ENCODE measurements at regions not wholly inside any gene's neighbourhood (a gene's known extent, or its start where the extent isn't known, plus 50 kb on each side); places are given as distances from the start of the nearest gene placed in this dataset.
A peak's percentile ranks its signal among the peaks of the same experiment; 100 is the strongest.
"Not testable (repeated sequence)": the region's sequence is repeated elsewhere in the genome, so short reads cannot be mapped to it uniquely, and the experiment has no call there.

- no peak for DNase-seq (ENCODE audit: extremely low spot score, insufficient read length, low read depth)
- FAIRE-seq, result no peak
Observed at GRCh38 chr6:82506526-82506925, 142.9 kb downstream of the TPBG start.

GRCh38 chr6:82507112-82507511 lies 143.5 kb downstream of the TPBG start:
- peak; percentile 63 for FAIRE-seq
- no peak for DNase-seq (ENCODE audit: extremely low spot score, insufficient read length, low read depth)

GRCh38 chr6:82511546-82511945 lies 147.9 kb downstream of the TPBG start:
- no peak for DNase-seq (ENCODE audit: extremely low spot score, insufficient read length, low read depth)
- no peak for FAIRE-seq

- not testable (repeated sequence) for DNase-seq (ENCODE audit: extremely low spot score, insufficient read length, low read depth); FAIRE-seq
Observed at GRCh38 chr6:82517896-82518295, 154.3 kb downstream of the TPBG start.

GRCh38 chr6:82521369-82521768 lies 157.8 kb downstream of the TPBG start:
- no peak for FAIRE-seq
- DNase-seq (ENCODE audit: extremely low spot score, insufficient read length, low read depth), result no peak

GRCh38 chr6:82521861-82522260 lies 158.2 kb downstream of the TPBG start:
- DNase-seq (ENCODE audit: extremely low spot score, insufficient read length, low read depth), result no peak
- no peak for FAIRE-seq

GRCh38 chr6:82524031-82524430 lies 160.4 kb downstream of the TPBG start:
- FAIRE-seq, result no peak

GRCh38 chr6:82525775-82526495 lies 162.3 kb downstream of the TPBG start:
- DNase-seq (ENCODE audit: extremely low spot score, insufficient read length, low read depth) (no peak), FAIRE-seq (no peak)

More at GRCh38 chr6:82524031-82524430, 160.4 kb downstream of the TPBG start:
- DNase-seq (ENCODE audit: extremely low spot score, insufficient read length, low read depth), result no peak

GRCh38 chr6:82529960-82530460 lies 166.4 kb downstream of the TPBG start:
- FAIRE-seq; DNase-seq (ENCODE audit: extremely low spot score, insufficient read length, low read depth): not testable (repeated sequence)

GRCh38 chr6:82534876-82535275 lies 171.3 kb downstream of the TPBG start:
- DNase-seq (ENCODE audit: extremely low spot score, insufficient read length, low read depth), result no peak
- no peak for FAIRE-seq

GRCh38 chr6:82549480-82549879 lies 185.9 kb downstream of the TPBG start:
- not testable (repeated sequence) for DNase-seq (ENCODE audit: extremely low spot score, insufficient read length, low read depth); FAIRE-seq

GRCh38 chr6:82551311-82551710 lies 187.7 kb downstream of the TPBG start:
- not testable (repeated sequence) for FAIRE-seq; DNase-seq (ENCODE audit: extremely low spot score, insufficient read length, low read depth)

- FAIRE-seq, result no peak
- no peak for DNase-seq (ENCODE audit: extremely low spot score, insufficient read length, low read depth)
Observed at GRCh38 chr6:82551831-82552230, 188.2 kb downstream of the TPBG start.

- DNase-seq (ENCODE audit: extremely low spot score, insufficient read length, low read depth) (no peak), FAIRE-seq (no peak)
Observed at GRCh38 chr6:82553863-82554531, 190.4 kb downstream of the TPBG start.

- no peak for DNase-seq (ENCODE audit: extremely low spot score, insufficient read length, low read depth)
- no peak for FAIRE-seq
Observed at GRCh38 chr6:82554666-82555065, 191.0 kb downstream of the TPBG start.

- FAIRE-seq (no peak), DNase-seq (ENCODE audit: extremely low spot score, insufficient read length, low read depth) (no peak)
Observed at GRCh38 chr6:82555801-82556200, 192.2 kb downstream of the TPBG start.

GRCh38 chr6:82558531-82558930 lies 194.9 kb downstream of the TPBG start:
- FAIRE-seq, result not testable (repeated sequence)

GRCh38 chr6:82567621-82568020 lies 204.0 kb downstream of the TPBG start:
- no peak for DNase-seq (ENCODE audit: extremely low spot score, insufficient read length, low read depth)
- FAIRE-seq, result no peak

More at GRCh38 chr6:82558531-82558930, 194.9 kb downstream of the TPBG start:
- DNase-seq (ENCODE audit: extremely low spot score, insufficient read length, low read depth), result not testable (repeated sequence)

GRCh38 chr6:82568290-82568993 lies 204.8 kb downstream of the TPBG start:
- no peak for DNase-seq (ENCODE audit: extremely low spot score, insufficient read length, low read depth)
- peak; percentile 9 for FAIRE-seq

- no peak for DNase-seq (ENCODE audit: extremely low spot score, insufficient read length, low read depth)
- no peak for FAIRE-seq
Observed at GRCh38 chr6:82569022-82569421, 205.4 kb downstream of the TPBG start.

- no peak for FAIRE-seq
- DNase-seq (ENCODE audit: extremely low spot score, insufficient read length, low read depth), result no peak
Observed at GRCh38 chr6:82570083-82570482, 206.5 kb downstream of the TPBG start.

Measured in GM18507 (cell line).